ENCODE measurements at regions not wholly inside any gene's neighbourhood (a gene's known extent, or its start where the extent isn't known, plus 50 kb on each side); places are given as distances from the start of the nearest gene placed in this dataset.

DNA sequence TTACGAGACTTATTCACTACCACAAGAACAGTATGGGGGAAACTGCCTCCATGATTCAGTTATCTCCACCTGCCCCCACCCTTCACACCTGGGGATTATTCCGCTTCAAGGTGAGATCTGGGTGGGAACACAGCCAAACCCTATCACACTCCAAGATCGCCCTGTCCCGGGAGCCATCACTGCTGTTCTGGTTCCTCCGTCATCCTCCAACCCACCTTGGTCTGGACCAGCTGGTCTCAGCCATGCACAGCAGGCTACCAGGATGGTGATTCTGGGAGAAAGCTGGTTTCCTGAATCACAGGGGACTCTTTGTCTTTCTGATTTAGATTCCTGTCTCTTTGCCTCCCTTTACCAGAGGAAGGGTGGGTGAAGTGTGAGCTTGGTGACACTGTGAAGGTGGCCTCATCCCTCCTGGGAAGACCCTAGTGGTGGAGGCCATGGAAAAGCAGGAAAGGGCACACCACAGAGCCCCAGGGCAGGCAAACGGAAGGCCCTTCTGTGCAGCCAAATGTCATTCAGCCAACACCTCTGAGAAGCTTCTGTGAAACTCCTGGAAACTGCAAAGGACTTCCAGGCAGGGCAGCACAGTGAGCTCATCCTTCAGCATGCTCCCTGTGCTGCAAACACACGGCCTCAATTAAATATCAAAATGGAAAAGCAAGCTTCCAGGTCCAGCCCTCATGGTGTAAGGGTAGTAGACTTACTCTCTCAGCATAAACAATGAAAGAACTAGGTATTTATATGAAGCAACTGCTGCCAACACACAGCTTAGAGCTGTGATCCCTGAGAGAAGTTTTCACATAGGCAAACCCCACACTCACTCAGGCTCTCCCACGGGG lies 169.8 kb downstream of the ANKRD60 start:
- no peak for DNase-seq

DNA sequence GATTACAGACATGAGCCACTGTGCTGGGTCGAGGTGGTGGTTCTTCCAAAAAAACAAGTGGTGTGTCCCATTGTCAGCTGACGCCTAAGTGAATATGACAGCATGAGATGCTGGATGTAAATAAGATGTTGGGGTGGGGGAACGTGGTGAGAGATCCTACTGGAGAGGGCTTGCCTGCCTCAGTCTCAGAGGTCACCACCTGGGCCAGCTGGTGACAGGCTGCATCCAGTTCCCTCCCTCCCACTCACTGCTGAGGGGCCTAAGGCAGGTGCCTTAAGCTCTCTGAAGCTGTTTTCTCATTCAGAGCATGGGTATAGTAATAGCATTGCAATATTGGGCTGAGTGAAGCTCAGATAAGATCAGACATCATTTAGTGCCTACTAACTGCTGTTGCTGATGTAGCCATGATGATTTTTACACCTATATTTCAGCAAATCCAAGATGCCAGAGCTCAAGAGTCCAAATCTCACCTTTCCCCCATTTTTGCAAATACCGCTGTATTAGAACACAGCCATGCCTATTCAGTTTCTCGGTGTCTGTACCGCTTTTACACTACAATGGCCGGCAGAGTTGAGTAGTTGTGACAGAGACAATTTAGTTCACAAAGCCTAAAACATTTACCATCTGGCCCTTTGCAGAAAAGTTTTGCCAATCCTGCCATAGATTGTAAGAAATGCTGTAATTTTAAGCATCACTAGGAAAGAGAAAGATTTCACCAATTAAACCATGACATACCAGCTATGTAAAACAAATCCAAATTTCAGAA lies 171.3 kb downstream of the ANKRD60 start:
- DNase-seq: no peak

DNA sequence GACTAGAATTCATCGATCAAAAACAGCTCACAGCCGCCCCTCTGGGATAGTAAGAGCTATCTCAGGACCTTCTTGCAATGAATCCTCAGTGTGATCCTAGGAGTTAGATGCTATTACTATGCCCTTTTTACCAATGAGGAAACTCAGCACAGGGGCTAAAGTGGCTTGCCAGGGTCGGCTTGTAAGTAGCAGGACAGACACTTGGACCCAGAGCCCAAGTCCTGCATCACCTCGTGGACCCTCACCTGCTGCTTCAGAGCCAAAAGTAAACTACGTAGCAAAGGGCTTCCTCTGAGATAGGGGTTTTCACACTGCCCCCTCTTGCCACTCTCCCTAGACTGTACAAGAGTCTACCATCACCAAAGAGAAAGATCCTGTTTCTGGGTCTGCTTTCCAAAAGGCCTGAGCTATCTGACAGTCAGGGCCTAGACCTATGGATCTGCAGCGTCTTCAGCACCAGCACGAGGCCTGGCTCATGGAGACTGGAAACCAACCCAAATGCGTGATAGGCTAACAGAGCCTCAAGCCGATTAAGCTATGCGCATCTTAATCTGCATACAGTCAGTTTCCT lies 172.3 kb downstream of the ANKRD60 start:
- DNase-seq: no peak

DNA sequence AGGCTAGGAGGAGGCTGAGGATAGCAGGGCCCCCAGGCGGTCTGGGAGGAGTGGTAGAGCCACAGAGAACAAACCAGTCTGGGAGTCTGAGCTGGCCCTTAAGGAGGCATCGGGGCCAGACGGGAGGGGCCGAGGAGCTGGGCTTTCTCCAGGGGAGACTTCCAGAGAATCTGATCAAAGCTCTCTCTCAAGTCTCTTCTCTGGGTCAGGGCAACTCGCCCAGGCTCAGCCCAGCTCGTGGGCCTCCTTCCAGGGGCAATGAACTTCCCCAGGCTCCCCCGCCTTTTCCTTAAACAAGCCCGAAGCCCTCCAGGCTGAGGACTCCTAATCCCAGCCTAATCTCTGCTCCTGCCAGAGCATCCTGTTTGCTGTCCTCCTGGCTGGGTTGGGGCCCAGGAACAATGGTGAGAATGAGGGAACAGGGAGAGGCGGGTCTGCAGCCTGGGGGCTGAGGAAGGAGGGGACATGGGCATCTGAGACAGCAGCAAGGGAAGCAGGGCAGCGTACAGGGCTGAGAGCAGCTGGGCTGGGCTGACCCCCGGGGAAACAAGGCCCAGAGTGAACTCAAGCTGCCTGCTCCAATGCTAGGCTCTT lies 173.6 kb downstream of the ANKRD60 start:
- DNase-seq: no peak

DNA sequence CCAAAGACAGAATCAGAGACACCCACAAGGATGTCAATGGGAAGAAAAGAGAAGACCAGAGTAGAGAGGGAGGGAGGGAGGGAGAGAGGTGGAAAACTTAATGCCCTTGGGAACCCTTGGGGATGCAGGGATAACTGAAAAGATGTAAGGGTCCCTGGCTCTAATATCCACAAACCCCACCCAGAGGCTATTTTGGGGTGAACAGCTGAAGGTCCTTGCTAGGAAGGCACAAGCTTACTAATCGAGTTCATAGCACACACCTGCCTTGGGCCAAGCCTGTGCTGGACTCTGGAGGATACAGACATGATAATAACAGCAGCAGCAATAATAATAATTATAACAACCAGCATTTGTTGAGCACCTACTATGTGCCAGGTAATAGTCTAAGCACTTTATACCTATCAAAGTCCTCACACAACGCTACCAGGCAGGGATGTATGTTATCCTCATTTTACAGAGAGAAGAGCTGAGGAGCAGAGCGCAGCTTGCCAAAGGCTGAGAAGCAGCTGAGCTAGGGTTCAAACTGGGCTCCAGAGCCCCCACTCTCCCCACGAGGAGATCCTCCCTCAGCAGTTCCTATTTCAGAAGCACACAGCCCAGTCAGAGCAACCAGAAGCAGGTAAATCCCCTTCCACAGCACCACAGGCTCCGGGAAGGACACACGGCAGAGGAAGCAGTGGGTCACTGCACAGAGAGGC lies 174.2 kb downstream of the ANKRD60 start:
- DNase-seq: no peak

DNA sequence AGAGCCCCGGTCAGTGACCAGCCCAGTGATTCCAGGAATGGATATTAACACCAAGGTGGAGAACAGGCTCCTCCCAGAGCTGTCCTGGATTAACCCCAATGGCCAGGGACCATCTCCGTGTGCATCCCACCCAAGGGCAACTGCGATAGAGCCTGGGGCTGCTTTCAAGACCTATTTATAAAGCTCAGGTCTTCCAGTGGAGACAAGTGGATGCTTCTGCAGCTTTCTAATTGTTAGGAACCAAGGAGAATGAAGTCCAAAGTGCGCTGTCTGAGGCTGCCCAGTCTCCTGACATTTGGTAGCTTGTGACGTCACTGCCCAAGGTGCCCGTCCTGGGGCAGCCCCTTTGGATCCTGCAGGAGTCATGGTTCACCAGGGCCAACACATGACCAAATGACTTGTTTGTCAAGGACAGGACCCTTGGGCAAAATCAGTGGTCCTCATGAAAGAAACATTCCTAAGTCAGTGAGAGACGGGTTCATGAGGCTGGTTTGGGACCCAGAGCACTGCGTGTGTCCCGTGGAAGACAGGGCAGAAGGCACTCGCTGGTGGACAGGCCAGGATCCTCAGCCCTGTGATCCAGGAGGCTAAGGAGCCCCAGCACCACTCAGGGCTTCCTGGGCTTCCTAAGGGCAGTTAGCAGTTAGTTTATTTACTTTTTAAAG lies 174.9 kb downstream of the ANKRD60 start:
- DNase-seq: no peak

DNA sequence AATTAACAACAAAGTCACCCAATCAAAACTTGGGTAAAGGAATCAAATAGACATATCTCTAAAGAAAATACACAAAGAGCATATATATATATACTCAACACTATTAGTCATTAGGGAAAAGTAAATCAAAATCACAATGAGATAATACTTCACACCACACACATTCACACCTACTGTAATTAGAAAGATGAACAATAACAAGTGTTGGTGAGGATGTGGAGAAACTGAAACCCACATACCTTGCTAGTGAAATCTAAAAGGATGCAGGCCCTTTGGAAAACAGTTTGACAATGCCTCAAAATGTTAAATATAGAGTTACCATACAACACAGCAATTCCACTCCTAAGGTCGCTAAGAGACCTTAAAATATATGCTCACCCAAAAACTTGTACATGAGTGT lies 177.1 kb downstream of the ANKRD60 start:
- DNase-seq: no peak

DNA sequence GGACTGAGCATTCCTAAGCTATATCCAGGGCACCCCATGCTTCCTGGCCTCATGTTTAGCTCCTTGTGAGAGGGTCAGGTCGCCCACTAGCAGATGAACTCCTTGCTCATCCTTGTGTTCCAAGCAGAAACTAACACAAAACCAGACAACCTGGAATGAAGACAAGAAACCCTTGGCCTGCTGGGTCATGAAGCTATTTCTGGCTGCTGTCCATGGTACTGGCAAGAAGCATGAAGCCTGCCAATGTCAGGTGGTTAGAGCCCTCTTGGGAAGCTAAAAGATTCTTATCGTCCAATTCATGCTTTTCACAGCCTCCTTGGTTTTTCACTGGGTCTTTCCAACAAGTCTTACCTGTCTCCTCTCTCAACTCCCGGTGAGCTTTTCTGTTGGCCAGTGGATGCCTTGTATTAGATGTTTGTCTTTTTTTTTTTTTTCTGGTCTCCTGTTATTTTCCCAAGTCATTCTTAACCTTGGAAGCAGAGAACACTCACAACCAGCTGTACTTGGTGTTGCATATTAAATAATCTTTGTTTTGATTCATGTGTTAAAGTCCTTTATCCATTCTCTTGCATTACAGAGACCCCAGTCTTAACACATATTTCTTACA lies 180.3 kb downstream of the ANKRD60 start:
- no peak for DNase-seq

DNA sequence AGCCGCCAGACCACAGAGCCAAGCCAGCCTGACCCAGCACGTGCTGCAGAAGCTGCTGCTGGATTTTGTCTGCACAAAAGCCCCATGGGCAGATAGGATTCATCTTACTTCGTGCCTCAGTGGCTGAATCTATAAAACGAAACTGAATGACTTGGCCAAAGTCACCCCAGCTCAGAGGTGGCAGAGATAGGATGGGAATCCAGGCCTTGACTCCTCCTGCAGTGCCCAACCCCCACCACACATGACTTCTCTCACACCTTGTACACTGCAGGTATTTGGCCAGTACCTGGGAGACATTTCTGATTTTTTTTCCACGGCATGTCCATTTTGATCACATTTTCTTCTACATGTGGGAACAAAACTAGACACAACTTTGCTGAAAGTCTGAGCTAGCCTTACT lies 182.1 kb downstream of the ANKRD60 start:
- no peak for DNase-seq

DNA sequence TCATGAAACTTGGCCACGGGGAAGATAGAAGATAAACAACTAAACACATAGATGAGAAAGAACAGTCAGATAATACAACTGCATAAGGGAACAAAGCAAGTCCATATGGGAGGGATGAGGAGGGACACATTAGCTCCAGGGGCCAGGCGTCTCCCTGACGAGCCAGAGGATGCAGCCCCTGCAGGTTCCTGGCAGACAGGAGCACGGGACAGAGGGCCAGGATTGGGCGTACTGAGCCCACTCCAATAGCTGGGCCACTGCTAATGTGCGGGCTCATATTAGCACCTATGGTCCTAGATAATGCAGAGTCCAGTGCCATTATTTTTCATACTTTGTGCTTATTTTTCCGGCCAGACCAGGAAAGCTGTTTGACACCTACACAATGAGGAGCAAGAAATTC lies 182.9 kb downstream of the ANKRD60 start:
- DNase-seq: no peak

DNA sequence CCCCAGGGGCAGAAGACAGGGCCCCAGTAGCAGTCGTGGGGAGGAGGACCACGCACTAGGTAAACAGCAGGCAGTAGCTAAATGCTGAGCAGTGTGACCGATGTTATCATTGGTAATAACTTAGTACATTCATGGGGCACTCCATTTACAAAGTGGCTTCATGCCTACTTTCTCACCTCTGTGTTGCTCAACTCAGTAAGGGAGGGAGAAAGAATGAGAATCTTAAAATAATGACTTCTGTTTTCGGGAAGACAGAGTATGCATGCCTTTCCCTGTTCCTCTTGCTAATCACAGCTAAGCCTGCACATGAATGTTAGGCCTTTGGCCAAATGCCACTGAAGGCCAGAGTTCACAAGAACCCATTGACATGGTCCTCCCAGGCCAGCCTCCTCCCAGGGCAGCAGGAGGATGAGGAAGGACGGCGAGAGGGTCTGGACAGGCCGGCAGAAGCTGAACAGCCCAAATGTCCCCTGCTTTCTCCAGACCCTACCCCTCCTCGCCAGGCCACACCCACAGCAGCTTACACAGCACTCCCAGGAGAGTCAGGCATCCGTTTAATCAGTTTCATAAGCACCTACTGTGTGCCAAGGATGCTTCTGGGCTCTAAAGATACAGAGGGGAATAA lies 183.4 kb downstream of the ANKRD60 start:
- no peak for DNase-seq

DNA sequence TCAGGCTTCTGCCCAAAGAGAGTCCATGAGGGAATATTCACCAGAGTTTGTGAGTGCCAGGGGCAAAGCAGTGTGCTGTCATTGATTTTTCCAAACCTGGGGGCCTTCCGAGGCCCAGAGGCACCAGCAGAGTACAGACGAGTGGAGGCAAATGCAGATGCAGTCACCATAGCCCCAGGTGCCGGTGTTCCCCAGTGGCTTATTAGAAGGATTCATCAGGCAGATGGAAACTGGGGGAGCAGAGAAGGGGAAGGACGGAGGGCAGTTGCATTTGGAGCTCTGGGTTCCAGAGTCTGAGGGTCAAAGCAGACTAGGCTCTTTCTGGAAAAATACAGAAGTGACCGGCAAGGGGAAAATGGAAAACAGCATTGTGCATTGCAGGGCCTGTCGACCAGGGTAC lies 184.2 kb downstream of the ANKRD60 start:
- DNase-seq: no peak

DNA sequence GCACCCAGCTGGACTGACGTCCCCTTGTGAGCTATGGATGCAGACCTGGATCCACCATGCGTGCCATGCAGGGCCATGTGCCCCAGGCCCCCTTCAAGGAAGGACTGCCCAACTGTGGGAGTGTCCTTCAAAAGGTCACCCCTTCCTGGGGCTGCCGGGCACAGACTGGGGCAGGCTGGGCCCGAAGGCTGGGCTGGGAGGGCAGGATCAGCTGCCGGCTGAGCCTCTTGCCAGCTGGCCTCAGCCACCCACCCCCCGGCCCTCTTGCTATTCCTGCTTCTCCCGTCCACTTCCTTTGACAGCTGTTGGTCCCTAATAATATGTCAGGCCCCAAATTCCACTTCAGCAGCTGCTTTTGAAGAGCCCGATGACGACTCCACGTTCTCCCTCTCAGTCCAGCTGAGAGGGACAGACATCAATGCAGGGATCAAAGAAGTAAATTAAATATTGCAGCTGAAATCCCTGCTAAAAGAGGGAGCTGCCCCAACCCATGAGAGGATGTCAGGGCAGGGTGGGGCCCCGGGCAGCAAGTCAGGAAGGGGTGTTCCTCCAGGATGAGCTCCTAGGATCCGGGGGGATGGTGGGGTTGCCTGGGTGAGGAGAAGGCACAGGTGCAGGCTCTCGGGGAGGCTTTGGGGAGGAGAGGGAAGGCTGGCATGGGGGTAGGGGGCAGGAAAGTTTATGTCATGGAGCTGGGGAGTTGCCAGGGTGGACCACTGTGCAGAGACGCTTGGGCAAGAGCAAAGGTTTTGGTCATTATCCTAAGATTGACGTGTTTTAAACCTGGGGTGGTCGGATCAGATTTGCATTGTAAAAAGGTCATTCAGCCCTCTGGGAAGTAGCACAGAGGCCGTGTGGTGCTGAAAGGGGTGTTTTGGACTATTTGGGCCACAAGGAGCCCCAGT lies 185.0 kb downstream of the ANKRD60 start:
- no peak for DNase-seq

DNA sequence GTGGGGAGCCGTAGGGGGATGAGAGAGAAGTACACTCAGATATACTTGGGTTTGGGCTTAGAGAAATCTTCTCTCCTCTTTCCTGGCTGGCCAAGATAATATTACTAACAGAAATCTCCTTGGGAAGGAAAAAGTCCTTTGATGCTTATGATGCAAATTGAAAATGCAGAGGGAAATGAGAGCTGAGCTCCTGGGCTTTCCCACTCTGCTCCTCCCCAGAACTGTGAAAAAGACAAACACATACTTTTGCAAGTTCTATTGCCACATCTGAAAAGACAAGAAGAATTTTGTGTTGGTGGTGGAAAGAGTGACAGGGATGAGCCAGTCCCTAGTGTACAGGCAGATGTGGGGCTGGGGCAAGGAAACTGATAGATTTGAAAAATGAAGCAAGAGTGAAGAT lies 185.9 kb downstream of the ANKRD60 start:
- no peak for DNase-seq

DNA sequence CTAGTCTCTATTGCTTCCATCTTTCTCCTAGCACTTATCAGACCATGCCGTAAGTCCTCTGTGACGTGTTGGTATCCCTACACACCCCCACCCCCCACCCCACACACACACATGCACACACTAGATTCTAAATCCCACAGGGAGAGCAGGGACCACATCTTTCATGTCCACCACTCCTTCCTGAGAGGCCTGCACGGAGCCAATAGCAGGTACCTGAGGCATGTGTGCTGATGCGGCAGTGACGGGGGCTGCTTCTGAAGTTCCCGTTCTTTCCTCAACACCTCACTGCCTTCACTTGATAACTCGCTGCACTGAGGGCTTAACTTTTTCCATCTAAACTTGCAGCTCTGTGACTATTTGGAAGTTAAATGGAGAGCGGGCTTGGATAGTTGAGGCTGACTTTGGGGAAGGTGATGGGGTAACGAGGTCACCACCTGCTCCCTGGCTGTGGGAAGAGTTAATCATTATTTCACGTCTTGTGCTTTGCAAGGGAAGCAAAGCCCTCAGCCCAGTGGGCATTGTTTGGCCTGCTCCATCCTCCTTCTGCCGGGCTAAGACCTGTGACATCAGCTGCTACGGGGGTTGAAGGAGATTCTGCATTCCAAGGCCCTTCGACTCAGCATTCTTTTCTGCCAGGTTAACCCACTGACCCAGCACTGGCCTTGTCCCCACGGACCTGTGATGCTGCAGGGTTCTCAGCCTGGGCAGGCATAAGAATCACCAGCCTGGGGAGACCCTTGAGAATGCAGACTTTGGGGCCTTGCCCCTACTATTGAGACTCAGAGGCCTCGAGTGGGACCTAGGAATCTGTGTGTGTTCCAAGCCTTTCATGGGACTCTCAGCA lies 187.8 kb downstream of the ANKRD60 start:
- DNase-seq: no peak

DNA sequence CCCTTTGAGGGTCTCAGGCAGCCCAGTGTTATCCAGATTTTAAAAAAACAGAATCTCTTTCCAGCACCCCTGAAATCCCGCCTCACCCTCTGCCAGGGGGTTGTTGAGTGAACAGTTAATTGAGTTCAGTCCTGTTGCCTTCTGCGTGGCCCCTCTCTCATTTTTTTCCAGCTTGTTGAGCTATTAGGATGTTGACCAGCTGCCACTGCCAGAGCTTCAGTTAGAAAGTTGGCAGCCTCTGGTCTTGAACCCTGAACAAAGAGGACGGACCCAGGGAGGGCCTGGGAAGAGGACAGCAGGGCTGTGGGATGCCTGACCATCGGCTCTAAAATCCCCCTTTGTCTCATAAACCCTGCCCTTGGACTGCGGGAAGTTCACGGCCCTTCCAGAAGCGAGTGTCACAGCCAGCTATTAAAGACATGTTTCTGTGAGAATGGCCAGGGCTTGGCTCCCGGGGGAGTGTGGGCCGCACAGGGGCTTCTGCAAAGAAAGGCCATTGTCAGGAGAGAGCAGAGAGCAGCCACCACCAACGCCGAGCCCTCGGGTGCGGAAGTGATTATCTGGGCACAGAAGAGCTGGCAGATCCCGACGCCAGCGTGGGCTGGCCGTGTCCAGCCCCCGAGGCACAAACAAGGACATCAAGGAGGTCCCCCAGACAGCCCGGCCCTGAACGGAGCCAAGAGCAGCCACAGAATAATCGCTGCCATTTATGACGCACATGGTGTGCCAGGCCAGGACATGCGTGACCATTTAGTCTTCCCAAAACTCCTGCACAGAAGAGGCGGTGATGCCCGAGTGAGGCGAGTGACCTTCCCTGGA lies 189.0 kb downstream of the ANKRD60 start:
- no peak for DNase-seq

DNA sequence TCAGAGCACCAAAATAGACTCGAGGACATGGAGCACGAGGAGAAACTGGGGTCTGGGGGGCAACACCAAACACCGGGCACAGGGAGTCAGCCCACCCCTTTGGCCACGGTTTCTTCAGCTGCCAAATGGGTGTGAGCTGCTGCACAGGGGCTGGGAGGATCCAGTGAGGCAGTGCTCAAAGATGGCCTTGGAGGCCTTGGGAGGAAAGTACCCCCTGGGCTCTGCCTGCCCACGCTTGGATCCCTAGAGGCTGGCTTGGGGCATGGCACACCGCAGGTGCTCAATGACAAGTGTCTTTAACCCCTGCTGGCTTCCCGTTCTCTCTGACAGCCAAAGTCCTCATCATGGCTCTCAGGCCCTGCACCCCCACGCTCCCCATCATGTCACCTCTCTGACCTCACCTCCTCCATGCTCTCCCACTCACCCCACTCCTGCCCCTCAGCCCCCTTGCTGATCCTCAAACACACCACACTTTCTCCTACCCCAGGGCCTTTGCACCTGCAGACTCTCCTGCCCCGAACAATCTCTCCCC lies 190.3 kb downstream of the ANKRD60 start:
- DNase-seq: no peak

DNA sequence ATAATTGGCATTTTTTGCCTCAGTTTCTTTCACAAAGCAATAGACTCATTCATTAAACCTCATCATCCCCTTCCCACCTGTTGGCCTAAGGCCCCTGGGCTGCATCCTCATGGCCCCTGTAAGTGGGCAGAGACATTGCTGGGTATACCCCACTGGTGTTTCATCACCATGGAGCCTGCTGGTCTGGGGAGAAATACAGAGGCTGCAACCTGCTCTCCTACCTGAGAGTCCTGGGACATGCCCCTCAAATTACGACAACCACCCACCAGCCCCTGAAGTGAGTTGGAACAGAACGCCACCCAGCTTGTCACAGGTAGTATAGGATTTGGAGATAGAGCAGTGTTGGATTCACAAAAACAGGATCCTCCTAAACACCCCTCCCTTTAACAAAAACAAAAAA lies 190.8 kb downstream of the ANKRD60 start:
- DNase-seq: no peak

Measured in NCI-H1105 (cell line).